ENCODE measurements at regions not wholly inside any gene's neighbourhood (a gene's known extent, or its start where the extent isn't known, plus 50 kb on each side); places are given as distances from the start of the nearest gene placed in this dataset.
"Not testable (repeated sequence)": the region's sequence is repeated elsewhere in the genome, so short reads cannot be mapped to it uniquely, and the experiment has no call there.

GRCh38 chr9:90167914-90168313 lies 474.7 kb downstream of the DIRAS2 start:
- intact Hi-C loops (cut with DNase I), result no loop called here
- TF ChIP-seq, protein P1, sequence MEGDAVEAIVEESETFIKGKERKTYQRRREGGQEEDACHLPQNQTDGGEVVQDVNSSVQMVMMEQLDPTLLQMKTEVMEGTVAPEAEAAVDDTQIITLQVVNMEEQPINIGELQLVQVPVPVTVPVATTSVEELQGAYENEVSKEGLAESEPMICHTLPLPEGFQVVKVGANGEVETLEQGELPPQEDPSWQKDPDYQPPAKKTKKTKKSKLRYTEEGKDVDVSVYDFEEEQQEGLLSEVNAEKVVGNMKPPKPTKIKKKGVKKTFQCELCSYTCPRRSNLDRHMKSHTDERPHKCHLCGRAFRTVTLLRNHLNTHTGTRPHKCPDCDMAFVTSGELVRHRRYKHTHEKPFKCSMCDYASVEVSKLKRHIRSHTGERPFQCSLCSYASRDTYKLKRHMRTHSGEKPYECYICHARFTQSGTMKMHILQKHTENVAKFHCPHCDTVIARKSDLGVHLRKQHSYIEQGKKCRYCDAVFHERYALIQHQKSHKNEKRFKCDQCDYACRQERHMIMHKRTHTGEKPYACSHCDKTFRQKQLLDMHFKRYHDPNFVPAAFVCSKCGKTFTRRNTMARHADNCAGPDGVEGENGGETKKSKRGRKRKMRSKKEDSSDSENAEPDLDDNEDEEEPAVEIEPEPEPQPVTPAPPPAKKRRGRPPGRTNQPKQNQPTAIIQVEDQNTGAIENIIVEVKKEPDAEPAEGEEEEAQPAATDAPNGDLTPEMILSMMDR (IDR thresholded peaks at IDR 0.05), result no peak
- Histone ChIP-seq H3K27me3 (no peaks in the 10 kb centered on the region), H3K4me3 (no peak overlapping the region), H3K4me1 (no peaks in the 10 kb centered on the region), H3K36me3 (no peaks in the 10 kb centered on the region), H3K27ac (no peak overlapping the region), H3K9me3 (no peaks in the 10 kb centered on the region)
- no peak for DNase-seq (ENCODE audit: low spot score in 2 of 2)

GRCh38 chr9:90169490-90169889 lies 473.1 kb downstream of the DIRAS2 start:
- intact Hi-C loops (cut with DNase I), result no loop called here
- Histone ChIP-seq H3K27me3 (no peaks in the 10 kb centered on the region), H3K9me3 (no peaks in the 10 kb centered on the region), H3K4me3 (no peak overlapping the region), H3K4me1 (no peaks in the 10 kb centered on the region), H3K27ac (no peak overlapping the region), H3K36me3 (no peaks in the 10 kb centered on the region)
- DNase-seq (ENCODE audit: low spot score in 2 of 2), result no peak
- TF ChIP-seq, protein P1 (IDR thresholded peaks at IDR 0.05), result no peak

- H3K36me3 ChIP-seq; H3K4me1 ChIP-seq; H3K9me3 ChIP-seq; H3K4me3 ChIP-seq; intact Hi-C loops (cut with DNase I); H3K27ac ChIP-seq; H3K27me3 ChIP-seq; DNase-seq (ENCODE audit: low spot score in 2 of 2): not testable (repeated sequence)
Measured at GRCh38 chr9:90173935-90174334, 468.7 kb downstream of the DIRAS2 start.

DNA sequence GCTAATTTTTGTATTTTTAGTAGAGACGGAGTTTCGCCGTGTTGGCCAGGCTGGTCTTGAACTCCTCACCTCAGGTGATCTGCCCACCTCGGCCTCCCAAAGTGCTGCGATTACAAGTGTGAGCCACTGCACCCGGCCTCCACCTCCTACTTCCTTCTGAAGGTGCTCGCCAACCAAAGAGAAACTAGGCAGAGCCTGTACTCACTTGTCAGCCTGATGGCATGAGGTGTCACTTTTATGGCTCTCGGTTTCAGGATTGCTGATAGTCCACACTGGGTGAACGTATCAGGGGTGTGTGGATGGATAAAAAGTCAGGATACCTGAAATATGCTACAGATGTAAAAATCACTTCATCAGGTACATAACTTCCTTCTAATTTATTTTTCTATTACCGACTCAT lies 468.3 kb downstream of the DIRAS2 start:
- DNase-seq (ENCODE audit: low spot score in 2 of 2), result not testable (repeated sequence)

GRCh38 chr9:90175257-90175656 lies 467.4 kb downstream of the DIRAS2 start:
- TF ChIP-seq, protein P1 (IDR thresholded peaks at IDR 0.05), result no peak
- no peak overlapping the region for H3K27ac ChIP-seq
- no peaks in the 10 kb centered on the region for H3K9me3 ChIP-seq
- DNase-seq (ENCODE audit: low spot score in 2 of 2), result no peak
- H3K27me3 ChIP-seq, result no peaks in the 10 kb centered on the region
- H3K4me3 ChIP-seq, result no peak overlapping the region
- intact Hi-C loops (cut with DNase I), result no loop called here
- no peaks in the 10 kb centered on the region for H3K36me3 ChIP-seq
- H3K4me1 ChIP-seq, result no peaks in the 10 kb centered on the region

More for the DNA sequence above, 468.3 kb downstream of the DIRAS2 start:
- H3K27ac ChIP-seq; intact Hi-C loops (cut with DNase I); H3K4me1 ChIP-seq; H3K4me3 ChIP-seq; H3K9me3 ChIP-seq; H3K36me3 ChIP-seq; H3K27me3 ChIP-seq: not testable (repeated sequence)

DNA sequence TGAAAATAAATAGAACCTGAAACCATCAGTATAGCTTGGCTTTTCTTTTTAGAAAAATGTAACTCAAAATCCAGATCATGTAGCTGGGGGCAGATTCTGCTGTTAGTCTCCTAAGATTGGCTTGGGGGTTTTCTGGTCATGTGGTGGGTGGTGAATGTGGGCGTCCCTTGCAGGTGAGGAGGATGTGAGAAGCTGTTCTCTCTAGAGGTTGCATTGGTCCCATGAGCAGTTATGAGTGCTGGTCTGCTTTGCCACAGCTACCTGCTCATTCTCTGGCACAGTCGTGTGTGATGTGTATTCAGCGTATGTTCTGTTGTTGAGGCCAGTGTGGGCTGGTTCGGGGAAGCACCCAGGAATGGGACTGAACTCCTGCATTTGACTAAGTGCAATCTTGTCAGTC lies 466.8 kb downstream of the DIRAS2 start:
- no peak for DNase-seq (ENCODE audit: low spot score in 2 of 2)
- H3K9me3 ChIP-seq, result no peaks in the 10 kb centered on the region
- intact Hi-C loops (cut with DNase I), result no loop called here
- TF ChIP-seq, protein P1 (IDR thresholded peaks at IDR 0.05), result no peak
- H3K27me3 ChIP-seq, result no peaks in the 10 kb centered on the region
- no peak overlapping the region for H3K4me3 ChIP-seq
- no peak overlapping the region for H3K27ac ChIP-seq
- no peaks in the 10 kb centered on the region for H3K4me1 ChIP-seq
- no peaks in the 10 kb centered on the region for H3K36me3 ChIP-seq

GRCh38 chr9:90176901-90177300 lies 465.7 kb downstream of the DIRAS2 start:
- H3K4me3 ChIP-seq, result no peak overlapping the region
- H3K36me3 ChIP-seq, result no peaks in the 10 kb centered on the region
- no peak overlapping the region for H3K27ac ChIP-seq
- intact Hi-C loops (cut with DNase I), result no loop called here
- TF ChIP-seq, protein P1 (IDR thresholded peaks at IDR 0.05), result no peak
- no peak for DNase-seq (ENCODE audit: low spot score in 2 of 2)
- H3K27me3 ChIP-seq, result no peaks in the 10 kb centered on the region
- H3K4me1 ChIP-seq, result no peaks in the 10 kb centered on the region
- H3K9me3 ChIP-seq, result no peaks in the 10 kb centered on the region

All from ascending aorta (tissue), 2 donors.